Stimulated activated CD4-positive, alpha-beta T cell treated with anti-CD3 and anti-CD28 coated beads, Interleukin-2, amount 100 ng/mL, for 24 hours (primary cell): ENCODE measurements at regions not wholly inside any gene's neighbourhood (a gene's known extent, or its start where the extent isn't known, plus 50 kb on each side); places are given as distances from the start of the nearest gene placed in this dataset.
"Not testable (repeated sequence)": the region's sequence is repeated elsewhere in the genome, so short reads cannot be mapped to it uniquely, and the experiment has no call there.

Experiments used
- DNase-seq, 2 donors: peaks; one replicate each; pipeline ENCODE4 v3.0.0-alpha.2; 2020

DNA sequence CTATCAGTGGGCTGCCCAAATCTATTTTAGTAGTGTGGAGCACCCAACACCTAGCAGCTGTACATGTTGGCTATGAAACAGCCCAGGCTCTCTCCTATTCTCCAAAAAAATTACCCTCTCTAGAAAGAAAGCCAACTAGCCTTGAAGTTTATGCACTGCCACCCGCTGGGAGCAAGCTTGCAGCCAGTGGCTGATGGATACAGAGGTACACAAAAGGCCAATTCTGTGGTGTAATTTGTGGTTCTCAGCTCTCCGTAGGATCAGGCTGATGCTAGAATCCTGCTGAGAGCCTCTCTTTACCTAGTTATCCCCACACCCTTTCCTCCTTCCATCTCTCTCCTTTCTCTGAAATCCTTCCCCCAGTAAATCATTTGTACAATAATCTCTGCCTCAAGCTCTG, 1120.7 kb downstream of the DIAPH3 start:
- no peak for DNase-seq

DNA sequence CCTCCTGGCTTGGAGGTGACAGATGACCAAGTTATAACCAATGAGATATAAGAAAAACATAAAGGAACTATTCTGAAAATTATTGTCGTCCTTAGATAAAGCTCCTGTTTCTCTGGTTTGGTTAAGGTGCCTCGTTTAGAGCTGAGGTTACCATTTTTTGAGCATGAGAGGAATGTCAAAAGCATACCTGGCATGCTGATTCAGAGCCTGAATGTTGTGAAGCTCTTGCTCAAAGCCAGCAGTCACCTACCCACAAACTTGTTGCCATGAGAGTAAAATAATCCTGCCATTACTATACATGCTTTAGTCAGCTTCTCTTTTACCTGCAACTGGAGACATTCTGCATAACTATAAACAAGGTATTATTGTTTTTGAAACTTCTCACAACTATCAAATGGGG, 1116.2 kb downstream of the DIAPH3 start:
- DNase-seq, result no peak

DNA sequence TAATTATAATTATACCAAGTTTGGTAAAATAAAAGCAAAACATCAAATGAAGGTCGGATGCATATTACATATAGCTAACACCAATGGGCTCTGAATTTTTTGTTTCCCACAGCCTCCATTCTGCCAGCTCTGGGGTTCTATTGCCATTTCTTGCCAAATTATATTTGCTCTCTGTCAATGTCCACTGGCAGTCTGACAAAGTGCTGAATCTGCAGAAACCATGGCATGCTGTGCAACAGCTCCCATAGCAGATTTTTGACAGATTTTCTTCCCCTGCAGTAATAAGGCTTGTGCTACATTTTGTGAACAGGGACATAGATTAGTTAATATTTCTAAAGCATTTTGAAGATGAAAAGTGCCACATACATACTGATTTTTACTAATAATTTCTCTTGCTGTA, 1102.1 kb downstream of the DIAPH3 start:
- DNase-seq, result no peak

DNA sequence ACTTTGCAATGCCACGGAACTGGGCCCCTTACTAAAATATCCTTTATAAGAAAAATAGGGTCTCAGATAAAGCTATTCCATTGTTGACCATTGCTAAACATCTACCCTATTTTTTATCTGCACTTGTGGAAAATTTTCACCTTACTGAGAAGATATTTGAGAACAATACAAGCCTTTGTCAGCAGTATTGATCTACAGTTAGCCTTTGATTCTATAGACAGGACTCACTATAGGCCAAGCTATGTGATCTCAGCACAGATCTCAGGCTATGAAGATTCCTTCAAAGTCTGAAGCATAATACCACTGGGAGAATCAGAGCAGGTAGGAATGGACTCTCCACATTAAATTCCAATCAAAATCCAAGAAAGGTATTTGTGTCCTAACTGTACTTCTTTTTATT, 1099.7 kb downstream of the DIAPH3 start:
- no peak for DNase-seq

DNA sequence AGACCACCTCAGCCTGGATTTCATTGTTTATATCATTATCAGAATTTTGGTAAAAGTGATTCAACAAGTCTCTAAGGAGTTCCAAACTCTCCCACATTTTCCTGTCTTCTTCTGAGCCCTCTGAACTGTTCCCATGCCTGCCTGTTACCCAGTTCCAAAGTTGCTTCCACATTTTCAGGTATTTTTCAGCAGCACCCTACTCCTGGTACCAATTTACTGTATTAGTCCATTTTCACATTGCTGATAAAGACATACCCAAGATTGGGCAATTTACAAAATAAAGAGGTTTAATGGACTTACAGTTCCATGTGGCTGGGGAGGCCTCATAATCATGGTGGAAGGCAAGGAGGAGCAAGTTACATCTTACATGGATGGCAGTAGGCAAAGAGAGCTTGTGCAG, 1087.3 kb downstream of the DIAPH3 start:
- DNase-seq, result not testable (repeated sequence)

- no peak for DNase-seq
Observed at GRCh38 chr13:59086147-59086546, 1077.6 kb downstream of the DIAPH3 start.

DNA sequence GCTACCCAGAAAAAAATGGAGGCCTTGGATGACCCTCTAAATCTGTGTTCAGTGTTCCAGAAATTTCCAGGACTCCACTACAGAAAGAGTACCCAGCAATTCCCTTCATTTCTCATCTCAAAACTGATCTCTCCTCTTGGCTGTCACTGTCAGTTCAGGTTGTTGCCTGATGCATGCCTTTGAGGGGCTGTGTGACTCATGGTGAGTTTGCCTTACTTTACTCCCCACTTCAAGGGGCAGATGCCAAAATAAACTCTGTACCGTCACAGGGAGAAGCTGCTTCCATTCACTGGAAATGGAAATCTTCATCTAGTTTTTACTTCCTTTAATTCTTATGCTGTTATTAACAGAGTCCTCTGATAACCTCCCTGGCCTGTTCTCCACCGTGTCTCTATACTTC, 1075.0 kb downstream of the DIAPH3 start:
- DNase-seq, result no peak

DNA sequence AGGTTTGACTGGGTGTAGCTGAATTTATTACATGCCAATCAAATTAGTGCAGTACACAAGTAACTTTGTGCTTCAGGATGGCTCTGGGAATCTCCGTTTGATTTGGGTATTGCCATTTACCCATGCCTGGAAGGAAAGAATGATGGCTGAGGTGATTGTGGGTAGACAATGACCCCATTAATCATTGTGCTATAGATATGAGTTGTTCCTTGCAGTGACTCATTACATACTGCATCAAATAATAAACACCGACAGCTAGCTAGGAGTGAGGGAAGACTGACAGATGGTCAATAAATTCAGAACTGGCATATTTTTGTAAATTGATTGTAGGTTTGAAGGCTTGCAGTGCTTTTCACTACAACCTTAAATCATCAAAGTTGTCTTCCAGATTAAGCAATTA, 1069.5 kb downstream of the DIAPH3 start:
- no peak for DNase-seq

GRCh38 chr13:59099182-59099974, 1064.3 kb downstream of the DIAPH3 start:
- no peak for DNase-seq

DNA sequence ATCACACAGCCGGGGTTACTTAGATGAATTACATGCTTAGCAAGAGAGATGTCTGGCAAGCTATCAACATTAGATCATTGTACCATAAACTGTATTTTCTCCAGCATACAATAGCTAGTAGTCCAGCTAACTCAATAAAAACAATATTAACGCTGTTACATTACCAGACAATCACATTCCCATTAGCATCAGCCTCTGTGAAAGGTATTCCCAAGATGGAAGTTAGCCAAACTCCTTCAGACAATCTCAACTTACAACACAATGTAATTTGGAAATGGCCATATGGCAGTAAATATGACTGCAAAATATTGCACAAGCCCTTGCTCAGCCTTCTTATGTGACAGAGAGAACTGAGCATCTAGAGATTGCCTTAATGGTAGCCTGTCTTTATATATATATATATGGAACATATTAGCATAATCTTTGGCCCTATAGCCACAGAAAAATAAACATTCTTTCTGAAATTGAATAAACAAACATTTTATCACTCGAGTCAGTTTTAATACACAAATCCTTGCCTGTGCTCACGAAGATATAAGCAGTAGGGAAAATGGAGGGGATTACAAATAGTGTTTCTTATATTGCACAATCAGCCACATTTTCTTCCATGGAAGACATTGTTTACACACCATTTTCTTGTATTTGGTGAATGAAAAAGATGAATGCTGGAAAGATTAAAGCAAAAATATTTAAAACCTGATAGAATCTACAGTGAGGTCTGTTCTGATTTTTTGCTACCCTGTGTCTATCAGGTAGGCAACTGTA, 1060.5 kb downstream of the DIAPH3 start:
- DNase-seq, result no peak

- DNase-seq, result no peak
Observed at GRCh38 chr13:59111751-59112171, 1052.0 kb downstream of the DIAPH3 start.

DNA sequence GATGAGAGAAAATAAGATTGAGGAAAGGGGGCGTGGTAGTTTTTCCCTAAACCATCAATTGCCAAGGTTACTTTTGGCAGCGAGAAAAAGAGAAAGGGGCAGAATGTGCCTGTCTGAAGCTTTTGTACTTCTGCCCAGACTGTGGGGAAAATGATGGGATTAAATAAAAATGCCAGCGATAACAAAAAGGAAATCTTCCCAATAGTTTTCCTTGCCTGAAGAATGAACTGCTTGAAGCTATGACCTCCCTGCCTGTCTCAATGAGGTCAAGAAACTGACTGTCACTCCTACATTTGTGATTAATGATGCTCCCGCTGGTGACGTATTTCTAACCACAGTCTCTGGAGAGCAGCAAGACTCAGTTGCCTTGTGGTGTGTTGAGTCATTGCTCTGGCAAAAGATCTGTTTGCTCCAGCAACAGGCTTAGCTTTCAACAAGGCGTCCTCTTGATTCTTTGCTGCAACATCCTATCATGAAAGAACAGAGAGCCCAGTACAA, 1051.5 kb downstream of the DIAPH3 start:
- DNase-seq, result no peak

- DNase-seq, result no peak
Observed at GRCh38 chr13:59119475-59119874, 1044.3 kb downstream of the DIAPH3 start.

- no peak for DNase-seq
Observed at GRCh38 chr13:59120297-59120843, 1043.4 kb downstream of the DIAPH3 start.

DNA sequence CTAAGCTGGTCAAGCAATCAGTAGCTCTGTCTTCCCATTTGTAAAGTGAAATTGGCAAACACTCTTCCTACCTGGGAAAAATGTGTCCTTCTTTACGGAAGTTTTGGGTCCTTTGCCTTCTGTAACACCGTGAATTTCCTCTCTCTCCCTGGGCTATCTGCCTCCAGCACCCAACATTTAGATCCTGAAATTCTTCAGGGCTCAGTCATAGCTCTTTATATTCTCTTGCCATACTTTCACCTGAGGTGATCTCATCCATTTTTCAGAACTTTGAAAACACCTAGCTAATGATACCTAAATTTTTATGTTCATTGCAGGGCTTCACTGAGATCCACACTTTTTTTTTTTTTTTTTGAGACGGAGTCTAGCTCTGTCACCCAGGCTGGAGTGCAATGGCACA, 1042.2 kb downstream of the DIAPH3 start:
- DNase-seq, result no peak

DNA sequence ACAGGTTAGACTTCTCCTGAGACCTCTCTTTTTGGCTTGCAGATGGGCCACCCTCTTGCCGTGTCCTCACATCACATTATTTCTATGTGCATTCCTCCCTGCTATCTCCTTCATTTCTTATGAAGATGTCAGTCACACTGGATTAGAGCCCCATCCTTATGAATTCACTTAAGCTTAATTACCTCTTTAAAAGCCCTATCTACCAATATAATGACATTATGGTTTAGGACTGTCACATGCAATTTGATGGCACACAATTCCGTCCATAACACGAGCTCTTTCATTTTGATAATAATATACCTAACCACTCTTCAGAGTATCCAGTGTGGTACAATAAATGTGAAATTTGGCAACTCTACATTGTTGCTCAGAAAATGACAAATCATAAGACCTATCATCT, 1037.3 kb downstream of the DIAPH3 start:
- DNase-seq, result no peak

- no peak for DNase-seq
Observed at GRCh38 chr13:59133903-59134302, 1029.8 kb downstream of the DIAPH3 start.

GRCh38 chr13:59144700-59145099, 1019.0 kb downstream of the DIAPH3 start:
- DNase-seq, result no peak

- DNase-seq, result no peak
Observed at GRCh38 chr13:59145381-59145780, 1018.3 kb downstream of the DIAPH3 start.

DNA sequence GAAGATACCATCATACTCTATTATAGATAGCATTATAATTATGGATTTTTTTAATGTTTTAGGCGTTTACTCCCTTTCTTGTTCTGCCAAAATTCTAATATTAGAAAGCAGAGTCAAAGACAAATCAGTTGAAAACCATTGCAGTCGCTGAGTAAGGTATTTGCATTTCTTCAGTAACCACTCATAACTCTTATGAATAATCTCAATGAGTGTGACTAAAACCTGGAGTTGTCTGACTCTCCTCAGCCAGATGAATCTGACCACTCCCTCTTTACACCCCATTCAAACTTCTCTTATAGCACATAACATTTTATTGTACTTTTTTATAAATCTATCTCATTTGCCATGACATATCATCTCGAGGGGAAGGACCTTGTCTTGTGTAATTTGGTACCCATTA, 1006.5 kb downstream of the DIAPH3 start:
- DNase-seq, result no peak

DNA sequence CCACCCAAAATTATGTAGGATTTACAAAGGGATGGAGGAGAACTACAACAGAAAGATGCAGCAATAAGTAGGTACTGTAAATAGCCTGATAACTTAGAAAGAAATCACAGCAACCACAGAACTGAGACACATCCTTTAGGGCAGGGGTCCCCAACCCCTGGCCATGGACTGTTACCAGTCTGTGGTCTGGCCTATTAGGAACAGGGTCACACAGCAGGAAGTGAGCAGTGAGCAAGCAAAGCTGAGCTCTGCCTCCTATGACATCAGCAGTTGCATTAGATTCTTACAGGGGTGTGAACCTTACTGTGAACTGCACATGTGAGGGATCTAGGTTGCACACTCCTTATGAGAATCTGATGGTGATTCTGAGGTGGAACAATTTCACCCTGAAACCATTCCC, 997.6 kb downstream of the DIAPH3 start:
- no peak for DNase-seq

GRCh38 chr13:59172076-59172475, 991.7 kb downstream of the DIAPH3 start:
- DNase-seq, result no peak

DNA sequence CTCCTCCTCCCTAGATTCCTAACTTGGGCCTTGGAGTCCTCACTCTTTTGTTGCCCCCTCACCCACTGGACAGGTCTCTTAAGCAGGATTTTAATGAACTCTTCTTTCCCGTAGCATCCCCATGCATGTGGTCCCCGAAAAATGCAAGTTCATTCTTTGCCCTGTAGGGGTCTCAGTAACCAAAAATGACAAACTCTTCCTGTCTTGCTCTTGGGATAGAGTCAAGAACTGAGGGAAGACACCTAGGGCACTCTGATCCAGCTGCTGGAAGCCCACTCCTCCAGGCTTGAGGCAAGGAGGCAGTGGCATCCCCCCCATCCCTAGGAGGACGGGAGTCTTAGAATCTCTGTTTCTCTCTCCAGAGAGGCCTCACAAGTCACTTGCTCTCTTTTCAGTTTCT, 987.0 kb downstream of the DIAPH3 start:
- DNase-seq, result no peak

GRCh38 chr13:59178344-59178743, 985.4 kb downstream of the DIAPH3 start:
- no peak for DNase-seq
